Sigmoid colon (tissue), 4 donors: ENCODE measurements at regions not wholly inside any gene's neighbourhood (a gene's known extent, or its start where the extent isn't known, plus 50 kb on each side); places are given as distances from the start of the nearest gene placed in this dataset.

ENCODE experiments used
- CTCF ChIP-seq, 4 experiments: fragments of 450-650 bp in 3 of 4; fragments of 200-600 bp in 1 of 4; IDR thresholded peaks; one replicate each; pipeline ENCODE4 v1.5.1; 2016 to 2019; ENCODE audit warnings: antibody characterized with exemption in 4 of 4, mild to moderate bottlenecking in 3 of 4, moderate library complexity in 2 of 4
- EP300 ChIP-seq, 4 donors: sonication (generic); formaldehyde crosslinking; IDR thresholded peaks; one replicate each; pipeline ENCODE4 v1.6.1; 2017; ENCODE audit warnings: antibody characterized with exemption in 4 of 4
- POLR2AphosphoS5 ChIP-seq, 4 donors: sonication (generic); formaldehyde crosslinking; IDR thresholded peaks; one replicate each; pipeline ENCODE4 v1.6.1; 2017; ENCODE audit warnings: antibody characterized with exemption in 4 of 4

GRCh38 chr1:109823543-109824348, 60.0 kb upstream of the EPS8L3 start:
- TF ChIP-seq CTCF (IDR thresholded peaks at IDR 0.05), result no peak
- no peak for TF ChIP-seq POLR2AphosphoS5 (IDR thresholded peaks at IDR 0.05)
- TF ChIP-seq EP300 (IDR thresholded peaks at IDR 0.05), result no peak
